ENCODE measurements at regions not wholly inside any gene's neighbourhood (a gene's known extent, or its start where the extent isn't known, plus 50 kb on each side); places are given as distances from the start of the nearest gene placed in this dataset.

- no peak for DNase-seq
- Histone ChIP-seq H3K36me3 (no peaks in the 10 kb centered on the region), H3K27me3 (no peaks in the 10 kb centered on the region), H3K9me3 (no peaks in the 10 kb centered on the region), H3K4me1 (no peaks in the 10 kb centered on the region), H3K4me3 (ENCODE audit: low read depth, low read length) (no peak overlapping the region)
- no peak for TF ChIP-seq CTCF (IDR thresholded peaks at IDR 0.05; ENCODE audit: low read depth, low read length)
These were observed 1535.2 kb upstream of the LRRTM1 start for GRCh38 chr2:81839780-81840179.

GRCh38 chr2:81835321-81836000, 1530.9 kb upstream of the LRRTM1 start:
- TF ChIP-seq CTCF (IDR thresholded peaks at IDR 0.05; ENCODE audit: low read depth, low read length), result no peak
- Histone ChIP-seq H3K4me3 (ENCODE audit: low read depth, low read length) (no peak overlapping the region), H3K9me3 (no peaks in the 10 kb centered on the region), H3K27me3 (no peaks in the 10 kb centered on the region), H3K4me1 (no peaks in the 10 kb centered on the region), H3K36me3 (no peaks in the 10 kb centered on the region)
- DNase-seq, result no peak

- no peak for TF ChIP-seq CTCF (IDR thresholded peaks at IDR 0.05; ENCODE audit: low read depth, low read length)
- no peak for DNase-seq
- Histone ChIP-seq H3K4me1 (no peaks in the 10 kb centered on the region), H3K27me3 (no peaks in the 10 kb centered on the region), H3K4me3 (ENCODE audit: low read depth, low read length) (no peak overlapping the region), H3K9me3 (no peaks in the 10 kb centered on the region), H3K36me3 (no peaks in the 10 kb centered on the region)
These were observed 1482.3 kb upstream of the LRRTM1 start for GRCh38 chr2:81786811-81787210.

- no peak for TF ChIP-seq CTCF (IDR thresholded peaks at IDR 0.05; ENCODE audit: low read depth, low read length)
- Histone ChIP-seq H3K4me1 (no peaks in the 10 kb centered on the region), H3K9me3 (no peaks in the 10 kb centered on the region), H3K4me3 (ENCODE audit: low read depth, low read length) (no peak overlapping the region), H3K36me3 (no peaks in the 10 kb centered on the region), H3K27me3 (no peaks in the 10 kb centered on the region)
- DNase-seq, result no peak
These were observed 1462.8 kb upstream of the LRRTM1 start for GRCh38 chr2:81767187-81767912.

- H3K4me3 ChIP-seq (ENCODE audit: low read depth, low read length), result no peak overlapping the region
- H3K4me1 ChIP-seq, result no peaks in the 10 kb centered on the region
- H3K36me3 ChIP-seq, result no peaks in the 10 kb centered on the region
- H3K27me3 ChIP-seq, result no peaks in the 10 kb centered on the region
- TF ChIP-seq CTCF (IDR thresholded peaks at IDR 0.05; ENCODE audit: low read depth, low read length), result no peak
- DNase-seq, result no peak
- no peaks in the 10 kb centered on the region for H3K9me3 ChIP-seq
These were observed 1443.0 kb upstream of the LRRTM1 start for GRCh38 chr2:81747481-81748070.

GRCh38 chr2:81739966-81740365, 1435.4 kb upstream of the LRRTM1 start:
- no peaks in the 10 kb centered on the region for H3K27me3 ChIP-seq
- no peaks in the 10 kb centered on the region for H3K36me3 ChIP-seq
- TF ChIP-seq CTCF (IDR thresholded peaks at IDR 0.05; ENCODE audit: low read depth, low read length), result no peak
- H3K4me1 ChIP-seq, result no peaks in the 10 kb centered on the region
- H3K9me3 ChIP-seq, result no peaks in the 10 kb centered on the region
- H3K4me3 ChIP-seq (ENCODE audit: low read depth, low read length), result no peak overlapping the region
- no peak for DNase-seq
